Neutrophil (primary cell): ENCODE measurements at regions not wholly inside any gene's neighbourhood (a gene's known extent, or its start where the extent isn't known, plus 50 kb on each side); places are given as distances from the start of the nearest gene placed in this dataset.

Experiments
- H3K27ac ChIP-seq: fragments of 200-600 bp; sonication (generic); 2 replicates; pipeline ENCODE4 v1.5.1; 2016; ENCODE audit warnings: mild to moderate bottlenecking, moderate library complexity
- H3K27me3 ChIP-seq: fragments of 200-600 bp; sonication (generic); 2 replicates; pipeline ENCODE4 v1.6.0; 2016; ENCODE audit warnings: mild to moderate bottlenecking
- H3K36me3 ChIP-seq: fragments of 200-600 bp; sonication (generic); 2 replicates; pipeline ENCODE4 v1.5.1; 2017
- H3K4me1 ChIP-seq, 2 experiments: fragments of 200-600 bp in 1 of 2; sonication (generic) in 1 of 2; 1 replicate in 1 of 2; 2 replicates in 1 of 2; pipeline versions ENCODE4 v1.5.1 to v1.6.1; 2013 to 2016; ENCODE audit warnings: low read depth in 1 of 2, low read length in 1 of 2, mild to moderate bottlenecking in 1 of 2, moderate library complexity in 1 of 2; ENCODE audit not compliant: control insufficient read depth in 1 of 2, insufficient read depth in 1 of 2
- H3K4me3 ChIP-seq, 2 experiments: fragments of 200-600 bp in 1 of 2; sonication (generic) in 1 of 2; 1 replicate in 1 of 2; 2 replicates in 1 of 2; pipeline ENCODE4 v1.5.1; 2013 to 2016; ENCODE audit warnings: low read depth in 1 of 2, low read length in 1 of 2, mild to moderate bottlenecking in 1 of 2, moderate library complexity in 1 of 2
- H3K9me3 ChIP-seq: fragments of 200-600 bp; sonication (generic); 2 replicates; pipeline ENCODE4 v1.5.1; 2016
- TF ChIP-seq, protein P1 (sequence below): fragments of 200-600 bp; sonication (generic); IDR thresholded peaks from 2 replicates; pipeline ENCODE4 v1.5.1; 2016; ENCODE audit warnings: antibody characterized with exemption

DNA sequence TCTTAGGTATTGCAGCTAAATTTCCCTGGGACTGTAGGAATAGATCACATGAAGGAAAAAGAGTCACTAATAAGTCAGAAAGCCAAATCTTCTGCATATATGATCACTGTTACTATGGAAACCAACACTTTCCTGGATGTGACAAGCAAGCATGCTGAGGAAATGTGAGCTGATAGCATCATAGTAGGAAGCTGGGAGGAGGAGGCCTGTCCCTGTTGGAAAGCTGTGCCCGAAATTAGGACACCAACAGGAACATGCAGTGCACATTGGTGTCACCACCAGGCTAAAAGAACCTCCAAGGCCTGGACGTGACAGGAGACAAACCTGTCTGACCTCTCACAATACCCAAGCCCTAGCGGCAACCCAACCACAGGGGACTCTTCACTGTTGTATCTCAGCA, 181.9 kb upstream of the PCSK2 start:
- no peaks in the 10 kb centered on the region for H3K27me3 ChIP-seq
- TF ChIP-seq, protein P1, sequence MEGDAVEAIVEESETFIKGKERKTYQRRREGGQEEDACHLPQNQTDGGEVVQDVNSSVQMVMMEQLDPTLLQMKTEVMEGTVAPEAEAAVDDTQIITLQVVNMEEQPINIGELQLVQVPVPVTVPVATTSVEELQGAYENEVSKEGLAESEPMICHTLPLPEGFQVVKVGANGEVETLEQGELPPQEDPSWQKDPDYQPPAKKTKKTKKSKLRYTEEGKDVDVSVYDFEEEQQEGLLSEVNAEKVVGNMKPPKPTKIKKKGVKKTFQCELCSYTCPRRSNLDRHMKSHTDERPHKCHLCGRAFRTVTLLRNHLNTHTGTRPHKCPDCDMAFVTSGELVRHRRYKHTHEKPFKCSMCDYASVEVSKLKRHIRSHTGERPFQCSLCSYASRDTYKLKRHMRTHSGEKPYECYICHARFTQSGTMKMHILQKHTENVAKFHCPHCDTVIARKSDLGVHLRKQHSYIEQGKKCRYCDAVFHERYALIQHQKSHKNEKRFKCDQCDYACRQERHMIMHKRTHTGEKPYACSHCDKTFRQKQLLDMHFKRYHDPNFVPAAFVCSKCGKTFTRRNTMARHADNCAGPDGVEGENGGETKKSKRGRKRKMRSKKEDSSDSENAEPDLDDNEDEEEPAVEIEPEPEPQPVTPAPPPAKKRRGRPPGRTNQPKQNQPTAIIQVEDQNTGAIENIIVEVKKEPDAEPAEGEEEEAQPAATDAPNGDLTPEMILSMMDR: no peak
- no peaks in the 10 kb centered on the region for H3K4me1 ChIP-seq
- no peaks in the 10 kb centered on the region for H3K36me3 ChIP-seq
- H3K9me3 ChIP-seq: no peaks in the 10 kb centered on the region
- no peak overlapping the region for H3K27ac ChIP-seq
- H3K4me3 ChIP-seq: no peak overlapping the region

DNA sequence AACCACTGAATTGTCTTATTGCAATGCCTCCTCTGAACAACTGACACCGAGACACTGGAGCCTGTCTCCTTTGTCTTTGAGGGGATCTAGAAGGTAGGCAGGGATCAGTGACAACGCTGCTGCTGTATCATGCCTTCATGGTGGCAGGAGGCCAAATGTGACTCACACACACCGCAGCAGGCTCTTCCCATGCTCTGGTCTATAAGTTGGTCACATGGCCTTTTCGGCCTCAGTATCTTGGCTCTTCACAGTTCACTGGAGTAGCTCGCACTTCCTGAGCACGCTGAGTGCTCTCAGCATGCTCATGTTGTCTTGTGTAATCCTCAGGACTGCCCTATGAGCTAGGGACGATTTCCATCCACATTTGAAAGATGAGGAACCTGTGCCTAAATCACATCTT, 167.4 kb upstream of the PCSK2 start:
- H3K4me3 ChIP-seq: no peak overlapping the region
- no peaks in the 10 kb centered on the region for H3K36me3 ChIP-seq
- H3K4me1 ChIP-seq: no peaks in the 10 kb centered on the region
- H3K9me3 ChIP-seq: no peaks in the 10 kb centered on the region
- no peak overlapping the region for H3K27ac ChIP-seq
- no peaks in the 10 kb centered on the region for H3K27me3 ChIP-seq
- TF ChIP-seq, protein P1: no peak

- Histone ChIP-seq H3K4me3 (no peak overlapping the region), H3K9me3 (no peaks in the 10 kb centered on the region), H3K36me3 (no peaks in the 10 kb centered on the region), H3K4me1 (no peaks in the 10 kb centered on the region), H3K27ac (no peak overlapping the region), H3K27me3 (no peaks in the 10 kb centered on the region)
- TF ChIP-seq, protein P1: no peak
These were observed 165.1 kb upstream of the PCSK2 start for GRCh38 chr20:17061715-17062114.

DNA sequence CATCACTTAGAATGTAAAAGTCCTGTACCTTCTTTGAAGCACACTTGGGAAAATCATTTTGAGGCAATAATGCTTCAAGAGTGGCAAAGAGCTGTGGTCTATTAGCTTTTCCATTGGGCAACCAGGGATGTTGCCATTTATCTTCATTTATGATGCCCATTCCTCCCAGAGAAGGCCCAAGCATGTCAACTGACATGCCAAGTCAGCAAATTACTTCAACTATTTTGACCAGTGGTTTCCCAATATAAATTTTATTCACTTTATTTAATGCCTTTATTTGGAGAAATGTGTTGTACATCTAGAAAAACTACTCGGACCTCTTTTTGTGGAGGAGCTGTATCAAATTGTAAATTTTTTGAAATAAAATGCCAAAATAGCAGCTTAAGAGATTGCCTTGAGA, 164.1 kb upstream of the PCSK2 start:
- H3K9me3 ChIP-seq: no peaks in the 10 kb centered on the region

GRCh38 chr20:17066902-17067301, 159.9 kb upstream of the PCSK2 start:
- Histone ChIP-seq H3K4me3 (no peak overlapping the region), H3K9me3 (no peaks in the 10 kb centered on the region), H3K4me1 (no peaks in the 10 kb centered on the region), H3K27ac (no peak overlapping the region), H3K27me3 (no peaks in the 10 kb centered on the region), H3K36me3 (no peaks in the 10 kb centered on the region)
- TF ChIP-seq, protein P1: no peak

More for the DNA sequence above, 164.1 kb upstream of the PCSK2 start:
- Histone ChIP-seq H3K27me3 (no peaks in the 10 kb centered on the region), H3K36me3 (no peaks in the 10 kb centered on the region), H3K4me1 (no peaks in the 10 kb centered on the region), H3K27ac (no peak overlapping the region), H3K4me3 (no peak overlapping the region)
- TF ChIP-seq, protein P1: no peak
